Adrenal gland (tissue), 5 donors: ENCODE measurements at regions not wholly inside any gene's neighbourhood (a gene's known extent, or its start where the extent isn't known, plus 50 kb on each side); places are given as distances from the start of the nearest gene placed in this dataset.

Experiments
- POLR2A ChIP-seq, 2 donors: fragments of 450-650 bp; IDR thresholded peaks; one replicate each; pipeline ENCODE4 v1.6.1; 2017; ENCODE audit warnings: antibody characterized with exemption in 2 of 2, mild to moderate bottlenecking in 2 of 2, moderate library complexity in 1 of 2
- TF ChIP-seq, protein P1 (sequence below), 6 experiments: fragments of 450-650 bp in 4 of 6; fragments of 200-600 bp in 2 of 6; sonication (generic) in 1 of 6; IDR thresholded peaks; 1 replicate in 5 of 6; 2 replicates in 1 of 6; pipeline versions ENCODE4 v1.5.1 to v1.8.0; 2016 to 2021; ENCODE audit warnings: antibody characterized with exemption in 6 of 6, mild to moderate bottlenecking in 2 of 6, moderate library complexity in 1 of 6
- donor health status: DM: no; HTN: no; CAD: no.

DNA sequence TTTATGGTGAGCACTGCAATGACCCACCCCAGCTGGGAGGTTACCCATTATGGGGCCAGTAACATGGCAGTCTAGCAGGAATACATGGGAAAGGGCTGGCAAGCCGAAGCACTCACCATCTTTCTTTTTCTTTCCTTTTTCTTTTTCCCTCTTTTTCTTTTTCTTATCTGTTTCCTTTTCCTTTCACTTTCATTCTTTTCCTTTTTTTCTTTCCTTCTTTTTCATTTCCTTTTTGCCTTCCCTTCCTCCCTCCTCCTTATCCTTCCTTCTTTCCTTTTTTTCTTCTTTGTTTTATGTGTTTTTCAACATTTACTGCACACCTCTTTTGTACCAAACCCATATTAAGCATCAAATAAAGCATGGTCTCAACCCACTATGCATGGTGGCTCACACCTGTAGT, 501.1 kb downstream of the MED13L start:
- TF ChIP-seq, protein P1, sequence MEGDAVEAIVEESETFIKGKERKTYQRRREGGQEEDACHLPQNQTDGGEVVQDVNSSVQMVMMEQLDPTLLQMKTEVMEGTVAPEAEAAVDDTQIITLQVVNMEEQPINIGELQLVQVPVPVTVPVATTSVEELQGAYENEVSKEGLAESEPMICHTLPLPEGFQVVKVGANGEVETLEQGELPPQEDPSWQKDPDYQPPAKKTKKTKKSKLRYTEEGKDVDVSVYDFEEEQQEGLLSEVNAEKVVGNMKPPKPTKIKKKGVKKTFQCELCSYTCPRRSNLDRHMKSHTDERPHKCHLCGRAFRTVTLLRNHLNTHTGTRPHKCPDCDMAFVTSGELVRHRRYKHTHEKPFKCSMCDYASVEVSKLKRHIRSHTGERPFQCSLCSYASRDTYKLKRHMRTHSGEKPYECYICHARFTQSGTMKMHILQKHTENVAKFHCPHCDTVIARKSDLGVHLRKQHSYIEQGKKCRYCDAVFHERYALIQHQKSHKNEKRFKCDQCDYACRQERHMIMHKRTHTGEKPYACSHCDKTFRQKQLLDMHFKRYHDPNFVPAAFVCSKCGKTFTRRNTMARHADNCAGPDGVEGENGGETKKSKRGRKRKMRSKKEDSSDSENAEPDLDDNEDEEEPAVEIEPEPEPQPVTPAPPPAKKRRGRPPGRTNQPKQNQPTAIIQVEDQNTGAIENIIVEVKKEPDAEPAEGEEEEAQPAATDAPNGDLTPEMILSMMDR (IDR thresholded peaks at IDR 0.05): no peak
- no peak for TF ChIP-seq POLR2A (IDR thresholded peaks at IDR 0.05)
